HK-2 (cell line): ENCODE measurements at regions not wholly inside any gene's neighbourhood (a gene's known extent, or its start where the extent isn't known, plus 50 kb on each side); places are given as distances from the start of the nearest gene placed in this dataset.
"Not testable (repeated sequence)": the region's sequence is repeated elsewhere in the genome, so short reads cannot be mapped to it uniquely, and the experiment has no call there.

Experiments
- DNase-seq: peaks from one replicate; pipeline ENCODE4 v3.0.0-alpha.2; 2018; ENCODE audit not compliant: unreplicated experiment

- no peak for DNase-seq
These were observed 93.6 kb downstream of the WTIP start for GRCh38 chr19:34575206-34575605.

GRCh38 chr19:34574704-34575103 lies 93.1 kb downstream of the WTIP start:
- no peak for DNase-seq

DNA sequence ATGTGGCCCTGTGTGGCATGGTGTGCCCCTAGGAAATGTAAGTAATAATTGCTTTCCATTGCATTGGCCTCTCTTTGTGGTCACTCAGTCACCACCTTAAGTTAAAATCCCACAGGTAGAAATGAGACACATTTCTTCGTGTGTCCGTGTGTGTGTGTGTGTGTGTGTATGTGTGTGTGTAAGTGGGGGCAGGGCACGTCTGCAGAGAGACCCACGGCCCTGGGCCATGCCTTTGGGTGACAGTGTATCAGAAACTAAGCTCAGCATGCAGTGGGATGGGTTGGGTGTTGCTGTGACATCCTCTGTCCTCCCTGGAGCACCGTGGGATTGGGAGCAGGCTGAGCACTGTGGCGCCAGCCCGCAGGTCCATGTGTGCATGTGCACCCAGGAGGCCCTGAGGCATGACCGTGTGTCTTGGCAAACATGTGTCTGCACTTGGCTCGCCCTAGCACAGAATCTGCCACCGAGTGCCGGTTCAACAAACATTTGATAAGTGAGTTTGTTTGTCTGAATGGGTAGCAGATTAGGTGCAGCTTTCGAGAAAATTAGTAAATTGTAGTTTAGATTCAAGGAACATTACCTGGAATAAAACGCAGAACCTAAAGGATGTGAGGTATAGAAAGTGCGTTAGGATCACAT lies 91.8 kb downstream of the WTIP start:
- no peak for DNase-seq

DNA sequence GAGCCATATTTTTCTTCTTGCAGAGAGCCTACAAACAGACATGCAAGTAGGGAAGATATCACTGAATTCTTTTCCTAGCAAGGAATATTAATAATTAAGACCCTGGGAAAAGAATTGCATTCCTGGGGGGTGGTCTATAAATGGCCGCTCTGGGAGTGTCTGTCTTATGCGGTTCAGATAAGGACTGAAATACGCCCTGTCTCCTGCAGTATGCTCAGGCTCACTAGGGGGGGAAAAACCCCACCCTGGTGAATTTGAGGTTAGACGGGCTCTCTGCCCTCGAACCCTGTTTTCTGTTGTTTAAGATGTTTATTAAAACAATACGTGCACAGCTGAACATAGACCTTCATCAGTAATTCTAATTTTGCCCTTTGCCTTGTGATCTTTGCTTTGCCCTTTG lies 88.6 kb downstream of the WTIP start:
- DNase-seq, result not testable (repeated sequence)

GRCh38 chr19:34562344-34562743 lies 80.8 kb downstream of the WTIP start:
- not testable (repeated sequence) for DNase-seq
